ENCODE measurements at regions not wholly inside any gene's neighbourhood (a gene's known extent, or its start where the extent isn't known, plus 50 kb on each side); places are given as distances from the start of the nearest gene placed in this dataset.

DNA sequence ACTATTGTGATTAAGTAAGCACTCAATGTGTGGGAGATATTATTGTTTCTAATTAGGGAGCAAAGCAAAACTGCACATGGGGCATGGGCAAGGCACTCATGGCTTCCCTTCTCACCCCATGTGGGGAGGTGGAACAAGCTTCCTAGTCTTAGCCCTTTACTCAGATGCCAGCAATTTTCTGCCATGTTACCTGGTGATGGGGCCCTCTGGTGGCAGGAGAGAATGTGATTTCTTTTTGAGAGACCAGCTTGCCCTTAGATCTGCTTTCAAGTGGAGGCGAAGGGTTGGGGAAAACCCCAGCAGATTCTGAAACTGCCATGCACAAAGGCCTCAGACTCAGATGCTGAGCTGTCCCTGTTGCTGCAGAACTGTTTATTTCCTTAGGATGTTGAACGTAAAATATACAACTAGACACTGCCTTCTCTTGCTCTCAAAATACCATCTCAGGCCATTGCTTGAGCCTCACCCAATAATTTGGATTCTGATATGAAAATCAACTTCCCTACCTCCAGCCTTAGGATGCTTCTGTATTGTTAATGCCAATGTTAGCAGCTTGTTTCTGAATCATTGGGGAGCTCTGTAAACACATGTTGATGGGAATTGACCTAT, 130.2 kb upstream of the TPRG1 start:
- TF ChIP-seq, protein P1, sequence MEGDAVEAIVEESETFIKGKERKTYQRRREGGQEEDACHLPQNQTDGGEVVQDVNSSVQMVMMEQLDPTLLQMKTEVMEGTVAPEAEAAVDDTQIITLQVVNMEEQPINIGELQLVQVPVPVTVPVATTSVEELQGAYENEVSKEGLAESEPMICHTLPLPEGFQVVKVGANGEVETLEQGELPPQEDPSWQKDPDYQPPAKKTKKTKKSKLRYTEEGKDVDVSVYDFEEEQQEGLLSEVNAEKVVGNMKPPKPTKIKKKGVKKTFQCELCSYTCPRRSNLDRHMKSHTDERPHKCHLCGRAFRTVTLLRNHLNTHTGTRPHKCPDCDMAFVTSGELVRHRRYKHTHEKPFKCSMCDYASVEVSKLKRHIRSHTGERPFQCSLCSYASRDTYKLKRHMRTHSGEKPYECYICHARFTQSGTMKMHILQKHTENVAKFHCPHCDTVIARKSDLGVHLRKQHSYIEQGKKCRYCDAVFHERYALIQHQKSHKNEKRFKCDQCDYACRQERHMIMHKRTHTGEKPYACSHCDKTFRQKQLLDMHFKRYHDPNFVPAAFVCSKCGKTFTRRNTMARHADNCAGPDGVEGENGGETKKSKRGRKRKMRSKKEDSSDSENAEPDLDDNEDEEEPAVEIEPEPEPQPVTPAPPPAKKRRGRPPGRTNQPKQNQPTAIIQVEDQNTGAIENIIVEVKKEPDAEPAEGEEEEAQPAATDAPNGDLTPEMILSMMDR (IDR thresholded peaks at IDR 0.05; ENCODE audit: insufficient read depth, low read length, poor library complexity, severe bottlenecking): peak; percentile 83
- TF ChIP-seq EZH2phosphoT487 (conservative IDR thresholded peaks at IDR 0.05; ENCODE audit: low read length): no peak
- no peaks in the 10 kb centered on the region for H3K9me3 ChIP-seq (ENCODE audit: insufficient read depth, low read length)
- H3F3A ChIP-seq (ENCODE audit: insufficient read depth): no peaks in the 10 kb centered on the region
- no peaks in the 10 kb centered on the region for H3K27me3 ChIP-seq (ENCODE audit: low read length)
- H3K9ac ChIP-seq (ENCODE audit: low read length): no peak overlapping the region
- no peaks in the 10 kb centered on the region for H3K36me3 ChIP-seq (ENCODE audit: low read length)
- peak overlapping the region; percentile 15 for H3K4me2 ChIP-seq (ENCODE audit: low read depth, low read length, poor library complexity, severe bottlenecking)
- H3K9me2 ChIP-seq (replicated peaks; ENCODE audit: insufficient read depth, low read length): no peaks in the 10 kb centered on the region
- no peak overlapping the region for H3K4me3 ChIP-seq (ENCODE audit: insufficient read depth, low read length, poor library complexity, severe bottlenecking)
- H2AFZ ChIP-seq (ENCODE audit: low read depth, low read length, severe bottlenecking): peak overlapping the region; percentile 13
- no peaks in the 10 kb centered on the region for H3K79me2 ChIP-seq (ENCODE audit: insufficient read depth, low read length)
- no peaks in the 10 kb centered on the region for H4K20me1 ChIP-seq (ENCODE audit: low read depth, low read length)
- no peak overlapping the region for H3K27ac ChIP-seq (ENCODE audit: low read depth, low read length)

DNA sequence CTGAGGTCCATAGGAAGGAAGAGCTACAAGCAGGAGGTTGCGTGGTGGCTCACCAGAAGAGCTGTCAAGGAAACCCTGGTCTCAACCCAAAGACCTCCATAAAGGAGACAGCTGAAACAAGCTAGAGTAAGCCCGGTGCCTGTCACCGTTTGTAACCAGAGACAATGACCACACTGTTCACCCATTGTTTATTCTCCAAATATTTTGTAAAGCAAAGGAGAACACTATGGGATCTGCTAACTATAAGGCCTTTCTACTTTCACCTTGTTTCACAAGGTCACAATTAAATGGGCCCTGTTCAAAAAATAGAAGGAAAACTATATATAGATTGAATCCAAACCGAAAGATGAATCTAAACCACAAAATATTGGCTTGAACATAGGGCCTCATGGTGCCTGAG, 128.9 kb upstream of the TPRG1 start:
- Histone ChIP-seq H3K9me2 (replicated peaks; ENCODE audit: insufficient read depth, low read length) (no peaks in the 10 kb centered on the region), H4K20me1 (ENCODE audit: low read depth, low read length) (no peaks in the 10 kb centered on the region), H3K9ac (ENCODE audit: low read length) (no peak overlapping the region)

DNA sequence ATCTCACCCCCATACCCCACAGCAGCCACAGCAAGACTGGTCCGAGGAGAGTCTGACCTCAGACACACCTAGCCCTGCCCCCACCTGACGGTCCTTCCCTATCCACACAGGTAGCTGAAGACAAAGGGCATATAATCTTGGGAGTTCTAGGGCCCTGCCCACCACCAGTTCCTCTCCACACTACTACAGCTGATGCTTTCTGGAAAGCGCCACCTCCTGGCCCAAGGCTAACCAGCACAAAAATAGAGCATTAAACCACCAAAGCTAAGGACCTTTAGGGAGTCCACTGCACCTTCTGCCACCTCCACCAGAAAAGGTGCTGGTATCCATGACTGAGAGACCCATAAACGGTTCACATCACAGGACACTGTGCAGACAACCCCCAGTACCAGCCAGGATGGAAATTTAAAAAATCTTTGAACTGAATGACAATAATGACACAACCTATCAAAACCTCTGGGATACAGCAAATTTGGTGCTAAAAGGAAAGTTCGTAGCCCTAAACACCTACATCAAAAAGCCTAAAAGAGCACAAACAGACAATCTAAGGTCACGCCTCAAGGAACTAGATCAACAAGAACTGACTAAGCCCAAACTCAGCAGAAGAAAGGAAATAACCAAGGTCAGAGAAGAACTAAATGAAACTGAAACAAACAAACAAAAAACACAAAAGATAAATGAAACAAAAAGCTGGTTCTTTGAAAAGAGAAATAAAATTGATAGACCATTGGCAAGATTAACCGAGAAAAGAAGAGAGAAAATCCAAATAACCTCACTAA, 122.1 kb upstream of the TPRG1 start:
- no peak overlapping the region for H3K9ac ChIP-seq (ENCODE audit: low read length)
- H3K4me3 ChIP-seq (ENCODE audit: insufficient read depth, low read length, poor library complexity, severe bottlenecking): no peak overlapping the region
- H3K4me2 ChIP-seq (ENCODE audit: low read depth, low read length, poor library complexity, severe bottlenecking): no peak overlapping the region

More for the DNA sequence above, 128.9 kb upstream of the TPRG1 start:
- H3K4me2 ChIP-seq (ENCODE audit: low read depth, low read length, poor library complexity, severe bottlenecking): no peak overlapping the region
- TF ChIP-seq, protein P1 (IDR thresholded peaks at IDR 0.05; ENCODE audit: insufficient read depth, low read length, poor library complexity, severe bottlenecking): no peak
- TF ChIP-seq EZH2phosphoT487 (conservative IDR thresholded peaks at IDR 0.05; ENCODE audit: low read length): no peak
- H3F3A ChIP-seq (ENCODE audit: insufficient read depth): no peaks in the 10 kb centered on the region
- no peak overlapping the region for H2AFZ ChIP-seq (ENCODE audit: low read depth, low read length, severe bottlenecking)
- H3K36me3 ChIP-seq (ENCODE audit: low read length): no peaks in the 10 kb centered on the region
- H3K27me3 ChIP-seq (ENCODE audit: low read length): no peaks in the 10 kb centered on the region
- H3K27ac ChIP-seq (ENCODE audit: low read depth, low read length): no peak overlapping the region
- H3K4me3 ChIP-seq (ENCODE audit: insufficient read depth, low read length, poor library complexity, severe bottlenecking): no peak overlapping the region
- no peaks in the 10 kb centered on the region for H3K9me3 ChIP-seq (ENCODE audit: insufficient read depth, low read length)
- H3K79me2 ChIP-seq (ENCODE audit: insufficient read depth, low read length): no peaks in the 10 kb centered on the region

More for the DNA sequence above, 122.1 kb upstream of the TPRG1 start:
- Histone ChIP-seq H3K27ac (ENCODE audit: low read depth, low read length) (no peak overlapping the region), H3K27me3 (ENCODE audit: low read length) (no peaks in the 10 kb centered on the region), H2AFZ (ENCODE audit: low read depth, low read length, severe bottlenecking) (no peak overlapping the region), H3K79me2 (ENCODE audit: insufficient read depth, low read length) (no peaks in the 10 kb centered on the region), H3K36me3 (ENCODE audit: low read length) (no peaks in the 10 kb centered on the region), H3K9me3 (ENCODE audit: insufficient read depth, low read length) (no peaks in the 10 kb centered on the region), H4K20me1 (ENCODE audit: low read depth, low read length) (no peaks in the 10 kb centered on the region), H3F3A (ENCODE audit: insufficient read depth) (no peaks in the 10 kb centered on the region), H3K9me2 (replicated peaks; ENCODE audit: insufficient read depth, low read length) (no peaks in the 10 kb centered on the region)
- TF ChIP-seq, protein P1 (IDR thresholded peaks at IDR 0.05; ENCODE audit: insufficient read depth, low read length, poor library complexity, severe bottlenecking): peak; percentile 17
- no peak for TF ChIP-seq EZH2phosphoT487 (conservative IDR thresholded peaks at IDR 0.05; ENCODE audit: low read length)
